ENCODE measurements at regions not wholly inside any gene's neighbourhood (a gene's known extent, or its start where the extent isn't known, plus 50 kb on each side); places are given as distances from the start of the nearest gene placed in this dataset.
A peak's percentile ranks its signal among the peaks of the same experiment; 100 is the strongest.

DNA sequence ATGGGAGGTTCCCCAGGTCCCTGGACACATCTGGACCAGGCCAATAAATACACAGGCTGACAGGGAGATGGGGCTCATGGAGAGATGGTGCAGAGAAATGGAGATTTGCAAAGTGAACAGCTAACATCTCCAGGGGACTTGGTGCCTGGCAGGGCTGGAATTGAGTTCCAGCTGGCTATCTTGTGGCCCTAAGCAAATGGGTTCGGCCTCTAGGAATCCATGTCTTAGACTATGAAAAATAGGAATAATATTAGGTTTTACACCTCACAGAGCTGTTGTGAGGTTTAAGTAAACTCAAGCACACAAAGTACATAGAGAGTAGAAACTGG is 82.9 kb upstream of the SPATA12 start:
- TF ChIP-seq, protein P1, sequence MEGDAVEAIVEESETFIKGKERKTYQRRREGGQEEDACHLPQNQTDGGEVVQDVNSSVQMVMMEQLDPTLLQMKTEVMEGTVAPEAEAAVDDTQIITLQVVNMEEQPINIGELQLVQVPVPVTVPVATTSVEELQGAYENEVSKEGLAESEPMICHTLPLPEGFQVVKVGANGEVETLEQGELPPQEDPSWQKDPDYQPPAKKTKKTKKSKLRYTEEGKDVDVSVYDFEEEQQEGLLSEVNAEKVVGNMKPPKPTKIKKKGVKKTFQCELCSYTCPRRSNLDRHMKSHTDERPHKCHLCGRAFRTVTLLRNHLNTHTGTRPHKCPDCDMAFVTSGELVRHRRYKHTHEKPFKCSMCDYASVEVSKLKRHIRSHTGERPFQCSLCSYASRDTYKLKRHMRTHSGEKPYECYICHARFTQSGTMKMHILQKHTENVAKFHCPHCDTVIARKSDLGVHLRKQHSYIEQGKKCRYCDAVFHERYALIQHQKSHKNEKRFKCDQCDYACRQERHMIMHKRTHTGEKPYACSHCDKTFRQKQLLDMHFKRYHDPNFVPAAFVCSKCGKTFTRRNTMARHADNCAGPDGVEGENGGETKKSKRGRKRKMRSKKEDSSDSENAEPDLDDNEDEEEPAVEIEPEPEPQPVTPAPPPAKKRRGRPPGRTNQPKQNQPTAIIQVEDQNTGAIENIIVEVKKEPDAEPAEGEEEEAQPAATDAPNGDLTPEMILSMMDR (conservative IDR thresholded peaks at IDR 0.05; ENCODE audit: low read depth, low read length) = no peak
- H3K4me3 ChIP-seq (ENCODE audit: low read length) = no peak overlapping the region
- no peak for DNase-seq (ENCODE audit: low read depth)

DNA sequence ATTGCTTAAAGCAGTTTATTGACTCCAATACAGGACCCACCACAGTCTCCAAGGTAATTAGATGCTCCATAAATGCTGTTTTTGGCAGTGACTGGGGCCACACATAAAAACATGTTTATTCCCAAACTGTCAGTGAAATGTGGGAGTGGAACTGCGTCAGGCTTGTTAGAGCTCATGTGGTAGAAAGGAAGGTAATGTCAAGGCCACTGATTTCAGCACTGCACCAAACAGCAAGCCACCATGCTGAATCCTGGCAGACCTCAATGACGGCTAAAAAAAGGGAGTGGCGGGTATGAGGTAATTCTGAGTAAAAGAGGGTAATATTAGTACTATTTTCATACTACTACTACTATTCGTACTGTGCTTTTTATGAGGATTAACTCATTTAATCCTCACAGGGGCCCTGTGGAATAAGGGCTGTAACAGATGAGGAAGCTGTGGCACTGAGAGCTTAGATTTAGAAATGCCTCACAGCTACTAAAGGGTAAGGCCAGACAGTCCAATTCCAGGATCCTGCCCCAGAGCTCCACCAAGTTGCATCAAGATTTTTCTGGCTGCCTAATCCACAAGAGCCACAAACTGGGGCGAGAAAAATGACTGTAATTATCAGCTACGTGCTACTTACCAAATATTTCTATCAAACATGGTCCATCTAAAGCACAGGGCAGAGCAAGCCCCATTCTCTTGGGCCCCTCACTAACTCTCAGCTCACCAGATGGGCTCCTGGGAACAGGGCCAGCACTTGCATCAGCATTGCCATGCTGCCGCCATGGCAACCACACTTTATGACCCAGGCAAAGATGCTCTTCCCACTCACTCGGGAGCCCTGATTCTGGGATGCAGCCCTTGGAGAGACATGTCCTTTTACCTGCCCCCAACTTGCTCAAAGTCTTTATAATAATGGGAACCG is 83.6 kb upstream of the SPATA12 start:
- H3K4me3 ChIP-seq (ENCODE audit: low read length) = no peak overlapping the region
- DNase-seq (ENCODE audit: low read depth) = no peak
- TF ChIP-seq, protein P1 (conservative IDR thresholded peaks at IDR 0.05; ENCODE audit: low read depth, low read length) = no peak

DNA sequence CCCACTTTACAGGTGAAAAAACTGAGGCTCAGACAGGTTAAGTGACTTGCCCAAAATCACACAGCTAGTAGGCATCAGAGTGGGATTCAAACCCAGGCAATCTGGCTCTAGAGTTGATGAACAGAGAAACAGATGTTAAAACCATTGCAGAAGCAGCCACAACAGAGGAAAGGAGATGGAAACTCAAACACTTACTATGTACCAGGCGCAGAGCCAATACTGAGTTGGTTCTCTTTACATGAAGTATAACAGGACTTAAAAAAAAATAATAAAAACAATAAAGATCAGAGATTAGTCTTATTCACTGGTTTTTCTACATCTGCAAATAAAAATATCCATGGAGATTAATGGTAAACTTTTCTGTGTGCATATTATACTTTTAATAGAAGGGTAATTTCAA is 84.9 kb upstream of the SPATA12 start:
- TF ChIP-seq, protein P1 (conservative IDR thresholded peaks at IDR 0.05; ENCODE audit: low read depth, low read length) = no peak
- DNase-seq (ENCODE audit: low read depth) = no peak
- no peak overlapping the region for H3K4me3 ChIP-seq (ENCODE audit: low read length)

DNA sequence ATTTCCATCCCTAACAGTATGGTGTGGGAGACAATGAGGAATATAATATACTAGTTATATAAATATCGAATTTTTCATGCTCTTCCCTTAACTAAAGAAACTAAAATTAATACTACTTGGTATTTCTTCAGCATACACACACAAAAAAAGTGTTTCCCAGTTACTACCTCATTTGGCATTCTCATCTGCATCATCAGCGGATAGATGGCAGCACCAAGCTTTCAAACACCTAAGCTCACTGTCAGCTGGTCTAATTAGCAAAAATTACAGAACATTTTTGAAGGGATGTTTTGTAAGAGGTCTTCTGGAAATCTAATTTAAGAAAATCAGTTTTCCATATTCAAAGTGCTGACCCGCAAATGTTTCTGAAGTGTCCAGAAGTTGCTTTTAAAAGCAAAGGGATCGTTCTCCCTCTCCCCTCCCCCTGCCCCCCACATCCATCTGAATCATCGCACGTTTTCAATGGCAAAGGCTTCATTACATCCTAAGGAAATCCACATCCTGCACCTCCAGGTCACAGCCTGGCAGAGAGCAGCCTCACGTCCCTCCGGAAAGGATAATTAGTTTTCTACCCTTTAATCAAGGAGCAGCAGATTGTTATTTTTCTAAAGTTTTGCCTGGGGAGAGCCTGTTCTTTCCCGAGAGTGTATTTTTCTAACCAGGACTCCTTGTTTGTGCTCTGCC is 86.1 kb upstream of the SPATA12 start:
- DNase-seq (ENCODE audit: low read depth) = no peak
- H3K4me3 ChIP-seq (ENCODE audit: low read length) = no peak overlapping the region
- TF ChIP-seq, protein P1 (conservative IDR thresholded peaks at IDR 0.05; ENCODE audit: low read depth, low read length) = peak; percentile 20

DNA sequence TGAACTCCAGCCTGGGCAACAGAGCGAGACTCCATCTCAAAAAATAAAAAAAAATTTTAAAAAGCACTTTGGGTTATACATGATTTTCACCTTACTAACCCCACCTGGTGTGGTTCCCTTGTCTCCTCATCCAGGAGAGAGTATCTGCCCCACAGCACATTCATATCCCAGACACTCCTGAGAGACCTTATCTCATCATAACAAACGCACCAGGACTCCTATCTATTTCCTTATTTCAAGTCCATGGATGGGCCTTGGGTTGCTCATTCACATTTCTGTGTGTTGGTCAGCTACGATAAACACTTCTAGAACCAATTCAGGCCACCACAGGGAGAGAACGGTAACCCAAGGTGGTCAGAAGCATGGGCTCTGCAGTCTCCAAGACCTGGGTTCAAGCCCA is 88.6 kb upstream of the SPATA12 start:
- no peak for DNase-seq (ENCODE audit: low read depth)
- TF ChIP-seq, protein P1 (conservative IDR thresholded peaks at IDR 0.05; ENCODE audit: low read depth, low read length) = no peak
- H3K4me3 ChIP-seq (ENCODE audit: low read length) = no peak overlapping the region

DNA sequence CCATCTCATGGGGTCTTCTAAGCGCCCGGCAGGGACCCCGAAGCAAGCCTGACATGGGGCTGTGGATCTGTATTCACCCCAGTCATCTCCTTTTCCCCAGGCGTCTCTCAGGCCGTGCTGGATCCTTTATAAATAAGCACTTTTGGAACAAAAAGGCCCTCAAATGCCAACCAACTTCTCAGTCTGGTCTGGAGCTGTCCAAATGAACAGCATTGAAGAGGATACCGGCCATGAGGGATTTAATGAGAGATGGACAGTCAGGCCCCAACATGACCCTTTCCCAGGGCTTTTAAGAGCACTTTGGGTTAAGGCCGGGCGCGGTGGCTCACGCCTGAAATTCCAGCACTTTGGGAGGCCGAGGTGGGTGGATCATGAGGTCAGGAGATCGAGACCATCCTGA is 89.2 kb upstream of the SPATA12 start:
- TF ChIP-seq, protein P1 (conservative IDR thresholded peaks at IDR 0.05; ENCODE audit: low read depth, low read length) = no peak
- H3K4me3 ChIP-seq (ENCODE audit: low read length) = no peak overlapping the region
- no peak for DNase-seq (ENCODE audit: low read depth)

DNA sequence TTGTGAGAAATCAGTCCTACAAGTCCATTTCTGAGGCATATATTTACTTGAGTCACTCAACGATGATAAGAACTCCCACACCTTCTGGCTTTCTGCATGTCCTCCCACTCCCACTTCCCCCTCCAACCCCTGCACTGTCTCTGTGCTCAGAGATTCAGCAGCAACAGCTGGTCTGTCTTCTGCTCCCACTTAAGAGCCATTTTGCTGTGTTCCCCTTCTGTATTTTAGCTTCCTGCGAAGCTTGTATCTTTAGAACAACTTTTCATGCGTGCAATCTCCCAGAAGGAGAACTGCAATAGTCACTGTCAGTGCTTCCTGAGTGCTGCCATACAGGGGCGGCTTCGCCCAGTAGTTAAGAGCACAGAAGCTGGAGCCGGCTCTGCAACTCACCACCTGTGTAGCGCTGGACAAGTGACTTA is 90.0 kb upstream of the SPATA12 start:
- DNase-seq (ENCODE audit: low read depth) = no peak
- TF ChIP-seq, protein P1 (conservative IDR thresholded peaks at IDR 0.05; ENCODE audit: low read depth, low read length) = no peak
- H3K4me3 ChIP-seq (ENCODE audit: low read length) = no peak overlapping the region
